WTC11 (cell line): ENCODE measurements at regions not wholly inside any gene's neighbourhood (a gene's known extent, or its start where the extent isn't known, plus 50 kb on each side); places are given as distances from the start of the nearest gene placed in this dataset.

Experiments
- ATAC-seq: fragments of 200-7000 bp; cut with Tn5 transposase; 2 replicates; pipeline ENCODE4 v1.10.0; 2021; ENCODE audit warnings: mild to moderate bottlenecking, moderate library complexity
- CTCF ChIA-PET: fragments of 300-600 bp; sonication (Branson Sonifier 250); formaldehyde crosslinking; loops from one replicate; lab custom pipeline; 2021; ENCODE audit warnings: antibody characterized with exemption; lab: Charles Lee
- POLR2A ChIA-PET: fragments of 350-600 bp; sonication (Branson Sonifier 250); formaldehyde crosslinking; loops from one replicate; lab custom pipeline; 2021; ENCODE audit warnings: antibody characterized with exemption; lab: Charles Lee
- DNase-seq: peaks from one replicate; pipeline ENCODE4 v3.0.0; 2021; ENCODE audit warnings: low spot score
- H3K27ac Mint-ChIP-seq: 2 replicates; pipeline ENCODE4 v1.8.0; 2021; ENCODE audit warnings: mixed read lengths
- H3K27me3 Mint-ChIP-seq: 2 replicates; pipeline ENCODE4 v1.8.0; 2021; ENCODE audit warnings: low read depth, mild to moderate bottlenecking, moderate library complexity, mixed read lengths
- H3K36me3 Mint-ChIP-seq: 2 replicates; pipeline ENCODE4 v1.8.0; 2021; ENCODE audit warnings: mixed read lengths
- H3K4me1 Mint-ChIP-seq: 2 replicates; pipeline ENCODE4 v1.8.0; 2022; ENCODE audit warnings: mixed read lengths
- H3K4me3 Mint-ChIP-seq: 2 replicates; pipeline ENCODE4 v1.8.0; 2021; ENCODE audit warnings: mild to moderate bottlenecking, moderate library complexity, mixed read lengths
- H3K9me3 Mint-ChIP-seq: 2 replicates; pipeline ENCODE4 v1.8.0; 2021; ENCODE audit warnings: mixed read lengths
- AR ChIP-seq: fragments of 250-450 bp; sonication (Bioruptor Pico); IDR thresholded peaks from 2 replicates; pipeline ENCODE4 v1.9.0; 2021; ENCODE audit warnings: mild to moderate bottlenecking
- ATF1 ChIP-seq: sonication (generic); formaldehyde crosslinking; IDR thresholded peaks from 2 replicates; pipeline ENCODE4 v1.8.1; 2023; ENCODE audit warnings: mild to moderate bottlenecking, moderate library complexity, missing genetic modification reagents
- ATF3 ChIP-seq: sonication (generic); formaldehyde crosslinking; conservative IDR thresholded peaks from 2 replicates; pipeline ENCODE4 v1.8.1; 2022; ENCODE audit warnings: mild to moderate bottlenecking, missing genetic modification reagents
- CTCF ChIP-seq: fragments of 200-600 bp; IDR thresholded peaks from 2 replicates; pipeline ENCODE4 v1.8.0; 2022; ENCODE audit warnings: antibody characterized with exemption
- E2F1 ChIP-seq: sonication (generic); formaldehyde crosslinking; IDR thresholded peaks from 2 replicates; pipeline ENCODE4 v1.8.0; 2022; ENCODE audit warnings: mild to moderate bottlenecking, missing genetic modification reagents
- ELF4 ChIP-seq: sonication (generic); formaldehyde crosslinking; IDR thresholded peaks from 2 replicates; pipeline ENCODE4 v1.8.1; 2022; ENCODE audit warnings: low read depth, mild to moderate bottlenecking, moderate library complexity, missing genetic modification reagents
- ERG ChIP-seq: fragments of 250-450 bp; sonication (Bioruptor Pico); IDR thresholded peaks from 2 replicates; pipeline ENCODE4 v1.8.0; 2021; ENCODE audit warnings: mild to moderate bottlenecking
- GTF2I ChIP-seq: fragments of 250-450 bp; sonication (Bioruptor Pico); conservative IDR thresholded peaks from 2 replicates; pipeline ENCODE4 v1.4.0; 2021; ENCODE audit warnings: mild to moderate bottlenecking
- IRF1 ChIP-seq: sonication (generic); formaldehyde crosslinking; IDR thresholded peaks from 2 replicates; pipeline ENCODE4 v1.8.0; 2023; ENCODE audit warnings: missing genetic modification reagents
- RELA ChIP-seq: sonication (generic); formaldehyde crosslinking; IDR thresholded peaks from 2 replicates; pipeline ENCODE4 v1.8.1; 2022; ENCODE audit warnings: missing genetic modification reagents, mild to moderate bottlenecking, borderline replicate concordance
- SP1 ChIP-seq: sonication (generic); formaldehyde crosslinking; conservative IDR thresholded peaks from 2 replicates; pipeline ENCODE4 v1.8.1; 2022; ENCODE audit warnings: missing genetic modification reagents
- TCF7 ChIP-seq: sonication (generic); formaldehyde crosslinking; IDR thresholded peaks from 2 replicates; pipeline ENCODE4 v1.8.0; 2022; ENCODE audit warnings: mild to moderate bottlenecking, low read depth, missing genetic modification reagents, moderate library complexity
- TP53 ChIP-seq: sonication (generic); formaldehyde crosslinking; IDR thresholded peaks from 2 replicates; pipeline ENCODE4 v1.8.1; 2023; ENCODE audit warnings: mild to moderate bottlenecking, missing genetic modification reagents
- ZNF232 ChIP-seq: sonication (generic); formaldehyde crosslinking; IDR thresholded peaks from 2 replicates; pipeline ENCODE4 v1.8.0; 2022; ENCODE audit warnings: mild to moderate bottlenecking, missing genetic modification reagents
- ZNF423 ChIP-seq: fragments of 250-450 bp; sonication (Bioruptor Pico); IDR thresholded peaks from 2 replicates; pipeline ENCODE4 v2.1.2; 2022; ENCODE audit warnings: mild to moderate bottlenecking, moderate library complexity
- ZNF512 ChIP-seq: sonication (generic); formaldehyde crosslinking; IDR thresholded peaks from 2 replicates; pipeline ENCODE4 v1.8.1; 2022; ENCODE audit warnings: missing genetic modification reagents, borderline replicate concordance

- DNase-seq (no peak), ATAC-seq (no peak)
- no peak overlapping the region for H3K4me3 Mint-ChIP-seq
- no peak overlapping the region for H3K27ac Mint-ChIP-seq
- H3K36me3 Mint-ChIP-seq = no peaks in the 10 kb centered on the region
- ChIA-PET CTCF (no interaction called here), POLR2A (no interaction called here)
- H3K4me1 Mint-ChIP-seq = 0 out of 2 replicates have a peak, but pooled peaks cover 6% of the 10 kb centered on the region
- H3K27me3 Mint-ChIP-seq = peaks cover 5% of the 10 kb centered on the region
- H3K9me3 Mint-ChIP-seq = no peaks in the 10 kb centered on the region
- TF ChIP-seq ZNF512 (CRISPR knock-in tag) (no peak), IRF1 (CRISPR knock-in tag) (no peak), SP1 (CRISPR knock-in tag) (no peak), ATF3 (CRISPR knock-in tag) (no peak), E2F1 (no peak), ELF4 (CRISPR knock-in tag) (no peak), TCF7 (CRISPR knock-in tag) (no peak), ZNF232 (no peak), AR (no peak)
Measured at GRCh38 chr10:71158251-71158650, 54.1 kb upstream of the UNC5B start.

GRCh38 chr10:71158902-71159301 is 53.5 kb upstream of the UNC5B start:
- no peak for TF ChIP-seq GTF2I (CRISPR knock-in tag)
- no peak for TF ChIP-seq RELA
- no peak for TF ChIP-seq TP53 (CRISPR knock-in tag)
- no peak for TF ChIP-seq ATF3 (CRISPR knock-in tag)
- TF ChIP-seq ZNF423 (CRISPR knock-in tag) = no peak
- H3K27ac Mint-ChIP-seq = no peak overlapping the region
- 0 out of 2 replicates have a peak, but pooled peaks cover 6% of the 10 kb centered on the region for H3K4me1 Mint-ChIP-seq
- no peaks in the 10 kb centered on the region for H3K9me3 Mint-ChIP-seq
- H3K36me3 Mint-ChIP-seq = no peaks in the 10 kb centered on the region
- H3K27me3 Mint-ChIP-seq = peaks cover 9% of the 10 kb centered on the region
- DNase-seq (no peak), ATAC-seq (no peak)
- ChIA-PET CTCF (no interaction called here), POLR2A (no interaction called here)
- H3K4me3 Mint-ChIP-seq = no peak overlapping the region

- Mint-ChIP-seq H3K4me3 (no peak overlapping the region), H3K27me3 (peaks cover 14% of the 10 kb centered on the region), H3K4me1 (0 out of 2 replicates have a peak, but pooled peaks cover 6% of the 10 kb centered on the region), H3K9me3 (no peaks in the 10 kb centered on the region), H3K36me3 (no peaks in the 10 kb centered on the region), H3K27ac (no peak overlapping the region)
- ATAC-seq (no peak), DNase-seq (no peak)
- TF ChIP-seq ELF4 (CRISPR knock-in tag) (no peak), ATF1 (CRISPR knock-in tag) (no peak), TCF7 (CRISPR knock-in tag) (no peak), CTCF (no peak), ERG (CRISPR knock-in tag) (no peak), TP53 (CRISPR knock-in tag) (no peak)
- ChIA-PET CTCF (interaction anchor here (1.0 kb wide), 1 partner anchor 449 kb away, joined by 3 read pairs; no protein-coding TSS in a partner anchor), POLR2A (interaction anchor here (1.2 kb wide), 1 partner anchor 9 kb away, joined by 4 read pairs; no protein-coding TSS in a partner anchor)
Measured at GRCh38 chr10:71159892-71160291, 52.5 kb upstream of the UNC5B start.
